Nephron (organoid): ENCODE measurements at regions not wholly inside any gene's neighbourhood (a gene's known extent, or its start where the extent isn't known, plus 50 kb on each side); places are given as distances from the start of the nearest gene placed in this dataset.

Experiments used
- H3K27ac Mint-ChIP-seq, 3 experiments: 2 replicates each; pipeline ENCODE4 v1.8.0; 2020; ENCODE audit warnings: mixed read lengths in 3 of 3, mild to moderate bottlenecking in 2 of 3, moderate library complexity in 1 of 3
- H3K27me3 Mint-ChIP-seq: 2 replicates; pipeline ENCODE4 v1.8.0; 2021; ENCODE audit warnings: low read depth, mild to moderate bottlenecking, moderate library complexity, mixed read lengths
- H3K36me3 Mint-ChIP-seq: 2 replicates; pipeline ENCODE4 v1.8.0; 2020; ENCODE audit warnings: low read depth, mixed read lengths
- H3K4me1 Mint-ChIP-seq: 2 replicates; pipeline ENCODE4 v1.8.0; 2020; ENCODE audit warnings: mixed read lengths
- H3K4me3 Mint-ChIP-seq, 3 experiments: 2 replicates each; pipeline ENCODE4 v1.8.0; 2020; ENCODE audit warnings: mild to moderate bottlenecking in 3 of 3, mixed read lengths in 3 of 3, moderate library complexity in 2 of 3
- H3K9me3 Mint-ChIP-seq: 2 replicates; pipeline ENCODE4 v1.8.0; 2020; ENCODE audit warnings: mixed read lengths
- TF ChIP-seq, protein P1 (sequence below), 3 experiments: fragments of 200-600 bp; sonication (generic); IDR thresholded peaks; one replicate each; pipeline ENCODE4 v1.5.0; 2021; ENCODE audit warnings: antibody characterized with exemption in 3 of 3; ENCODE audit not compliant: unreplicated experiment in 3 of 3

GRCh38 chr13:60288569-60288968 is 108.5 kb upstream of the TDRD3 start:
- H3K27ac Mint-ChIP-seq, result no peak overlapping the region
- TF ChIP-seq, protein P1, sequence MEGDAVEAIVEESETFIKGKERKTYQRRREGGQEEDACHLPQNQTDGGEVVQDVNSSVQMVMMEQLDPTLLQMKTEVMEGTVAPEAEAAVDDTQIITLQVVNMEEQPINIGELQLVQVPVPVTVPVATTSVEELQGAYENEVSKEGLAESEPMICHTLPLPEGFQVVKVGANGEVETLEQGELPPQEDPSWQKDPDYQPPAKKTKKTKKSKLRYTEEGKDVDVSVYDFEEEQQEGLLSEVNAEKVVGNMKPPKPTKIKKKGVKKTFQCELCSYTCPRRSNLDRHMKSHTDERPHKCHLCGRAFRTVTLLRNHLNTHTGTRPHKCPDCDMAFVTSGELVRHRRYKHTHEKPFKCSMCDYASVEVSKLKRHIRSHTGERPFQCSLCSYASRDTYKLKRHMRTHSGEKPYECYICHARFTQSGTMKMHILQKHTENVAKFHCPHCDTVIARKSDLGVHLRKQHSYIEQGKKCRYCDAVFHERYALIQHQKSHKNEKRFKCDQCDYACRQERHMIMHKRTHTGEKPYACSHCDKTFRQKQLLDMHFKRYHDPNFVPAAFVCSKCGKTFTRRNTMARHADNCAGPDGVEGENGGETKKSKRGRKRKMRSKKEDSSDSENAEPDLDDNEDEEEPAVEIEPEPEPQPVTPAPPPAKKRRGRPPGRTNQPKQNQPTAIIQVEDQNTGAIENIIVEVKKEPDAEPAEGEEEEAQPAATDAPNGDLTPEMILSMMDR (IDR thresholded peaks at IDR 0.05; ENCODE audit: unreplicated experiment in 3 of 3), result no peak
- H3K36me3 Mint-ChIP-seq, result no peaks in the 10 kb centered on the region
- peaks cover 7% of the 10 kb centered on the region for H3K27me3 Mint-ChIP-seq
- no peak overlapping the region for H3K4me3 Mint-ChIP-seq
- H3K9me3 Mint-ChIP-seq, result peaks cover 5% of the 10 kb centered on the region
- no peaks in the 10 kb centered on the region for H3K4me1 Mint-ChIP-seq

GRCh38 chr13:60303166-60303565 is 93.9 kb upstream of the TDRD3 start:
- TF ChIP-seq, protein P1 (IDR thresholded peaks at IDR 0.05; ENCODE audit: unreplicated experiment in 3 of 3), result no peak
- Mint-ChIP-seq H3K27ac (no peak overlapping the region), H3K36me3 (no peaks in the 10 kb centered on the region), H3K27me3 (no peaks in the 10 kb centered on the region), H3K4me1 (no peaks in the 10 kb centered on the region), H3K4me3 (no peak overlapping the region), H3K9me3 (peaks cover 3% of the 10 kb centered on the region)

- no peaks in the 10 kb centered on the region for H3K27me3 Mint-ChIP-seq
- H3K4me1 Mint-ChIP-seq, result no peaks in the 10 kb centered on the region
- H3K36me3 Mint-ChIP-seq, result no peaks in the 10 kb centered on the region
- no peak overlapping the region for H3K27ac Mint-ChIP-seq
- TF ChIP-seq, protein P1 (IDR thresholded peaks at IDR 0.05; ENCODE audit: unreplicated experiment in 3 of 3), result no peak
- H3K4me3 Mint-ChIP-seq, result no peak overlapping the region
- H3K9me3 Mint-ChIP-seq, result peaks cover 3% of the 10 kb centered on the region
These were observed 85.5 kb upstream of the TDRD3 start for GRCh38 chr13:60311527-60311926.

- Mint-ChIP-seq H3K9me3 (no peaks in the 10 kb centered on the region), H3K27ac (no peak overlapping the region), H3K4me1 (no peaks in the 10 kb centered on the region), H3K27me3 (no peaks in the 10 kb centered on the region), H3K36me3 (no peaks in the 10 kb centered on the region), H3K4me3 (no peak overlapping the region)
- TF ChIP-seq, protein P1 (IDR thresholded peaks at IDR 0.05; ENCODE audit: unreplicated experiment in 3 of 3), result no peak
These were observed 84.0 kb upstream of the TDRD3 start for GRCh38 chr13:60312851-60313505.

GRCh38 chr13:60318186-60318585 is 78.8 kb upstream of the TDRD3 start:
- H3K27ac Mint-ChIP-seq, result no peak overlapping the region
- H3K4me3 Mint-ChIP-seq, result no peak overlapping the region
- no peaks in the 10 kb centered on the region for H3K36me3 Mint-ChIP-seq
- TF ChIP-seq, protein P1 (IDR thresholded peaks at IDR 0.05; ENCODE audit: unreplicated experiment in 3 of 3), result no peak
- H3K27me3 Mint-ChIP-seq, result no peaks in the 10 kb centered on the region
- peaks cover 3% of the 10 kb centered on the region for H3K9me3 Mint-ChIP-seq
- no peaks in the 10 kb centered on the region for H3K4me1 Mint-ChIP-seq

- Mint-ChIP-seq H3K36me3 (no peaks in the 10 kb centered on the region), H3K4me3 (no peak overlapping the region)
- TF ChIP-seq, protein P1 (IDR thresholded peaks at IDR 0.05; ENCODE audit: unreplicated experiment in 3 of 3), result no peak
These were observed 72.9 kb upstream of the TDRD3 start for GRCh38 chr13:60324131-60324530.

More at GRCh38 chr13:60324131-60324530, 72.9 kb upstream of the TDRD3 start:
- H3K4me1 Mint-ChIP-seq, result peaks cover 9% of the 10 kb centered on the region
- no peak overlapping the region for H3K27ac Mint-ChIP-seq
- no peaks in the 10 kb centered on the region for H3K27me3 Mint-ChIP-seq
- peaks cover 3% of the 10 kb centered on the region for H3K9me3 Mint-ChIP-seq
